SU-DHL-6 (cell line): ENCODE measurements at regions not wholly inside any gene's neighbourhood (a gene's known extent, or its start where the extent isn't known, plus 50 kb on each side); places are given as distances from the start of the nearest gene placed in this dataset.
"Not testable (repeated sequence)": the region's sequence is repeated elsewhere in the genome, so short reads cannot be mapped to it uniquely, and the experiment has no call there.

ENCODE experiments used
- H2AFZ ChIP-seq: fragments of 200-600 bp; sonication (generic); 2 replicates; pipeline ENCODE4 v1.6.1; 2014; ENCODE audit warnings: low read depth, mild to moderate bottlenecking, moderate library complexity, mixed read lengths, antibody characterized with exemption, low read length; ENCODE audit not compliant: severe bottlenecking
- H3F3A ChIP-seq: fragments of 200-600 bp; shearing (Covaris generic); 2 replicates; pipeline ENCODE4 v1.6.0; 2016; ENCODE audit warnings: antibody characterized with exemption, mild to moderate bottlenecking; ENCODE audit not compliant: insufficient read depth
- H3K27ac ChIP-seq: fragments of 200-600 bp; sonication (generic); 2 replicates; pipeline ENCODE4 v1.5.1; 2016; ENCODE audit warnings: low read depth, mild to moderate bottlenecking, low read length, moderate library complexity, mixed read lengths
- H3K27me3 ChIP-seq: fragments of 200-600 bp; sonication (generic), shearing (Covaris generic); 2 replicates; pipeline ENCODE4 v1.6.0; 2014; ENCODE audit warnings: mild to moderate bottlenecking, low read length
- H3K36me3 ChIP-seq: fragments of 200-600 bp; sonication (generic); 2 replicates; pipeline ENCODE4 v1.6.1; 2014; ENCODE audit warnings: mild to moderate bottlenecking, low read length, mixed read lengths
- H3K4me2 ChIP-seq: fragments of 300-600, 200-600 bp; shearing (Covaris generic), sonication (generic); 2 replicates; pipeline ENCODE4 v1.6.0; 2014; ENCODE audit warnings: low read length, low read depth, mild to moderate bottlenecking; ENCODE audit not compliant: poor library complexity, severe bottlenecking
- H3K4me3 ChIP-seq: fragments of 200-600 bp; sonication (generic); 2 replicates; pipeline ENCODE4 v1.5.1; 2014; ENCODE audit warnings: antibody characterized with exemption, low read length, mild to moderate bottlenecking, mixed read lengths; ENCODE audit not compliant: insufficient read depth, poor library complexity, severe bottlenecking
- H3K79me2 ChIP-seq: fragments of 200-600 bp; sonication (generic); 2 replicates; pipeline ENCODE4 v1.6.1; 2014; ENCODE audit warnings: mild to moderate bottlenecking, low read length, moderate library complexity; ENCODE audit not compliant: insufficient read depth
- H3K9ac ChIP-seq: fragments of 200-600 bp; sonication (generic); 2 replicates; pipeline ENCODE4 v1.7.0; 2014; ENCODE audit warnings: mild to moderate bottlenecking, low read length
- H3K9me2 ChIP-seq: fragments of 200-600 bp; sonication (generic); replicated peaks from 2 replicates; pipeline ENCODE4 v1.6.1; 2014; ENCODE audit warnings: low read length; ENCODE audit not compliant: insufficient read depth
- H3K9me3 ChIP-seq: fragments of 200-600 bp; sonication (generic); 2 replicates; pipeline ENCODE4 v1.6.1; 2014; ENCODE audit warnings: low read length, mixed read lengths; ENCODE audit not compliant: insufficient read depth
- H4K20me1 ChIP-seq: fragments of 200-600 bp; sonication (generic); 2 replicates; pipeline ENCODE4 v1.6.1; 2014; ENCODE audit warnings: low read depth, mild to moderate bottlenecking, antibody characterized with exemption, low read length, moderate library complexity, mixed read lengths
- CTCF ChIP-seq: fragments of 200-600 bp; sonication (generic); IDR thresholded peaks from one replicate; pipeline ENCODE4 v1.5.1; 2017; ENCODE audit warnings: antibody characterized with exemption, mild to moderate bottlenecking, low read length, moderate library complexity; ENCODE audit not compliant: insufficient read depth, poor library complexity, severe bottlenecking
- EZH2phosphoT487 ChIP-seq: fragments of 200-600 bp; sonication (generic), shearing (Covaris generic); conservative IDR thresholded peaks from 2 replicates; pipeline ENCODE4 v1.6.1; 2018; ENCODE audit warnings: mild to moderate bottlenecking, antibody characterized with exemption, low read length, moderate library complexity, mixed read lengths

GRCh38 chr16:77511053-77511452 is 76.2 kb upstream of the ADAMTS18 start:
- H3K9me2 ChIP-seq, result no peaks in the 10 kb centered on the region
- no peaks in the 10 kb centered on the region for H3K36me3 ChIP-seq
- TF ChIP-seq EZH2phosphoT487 (no peak), CTCF (no peak)
- no peak overlapping the region for H3K9ac ChIP-seq
- H4K20me1 ChIP-seq, result no peaks in the 10 kb centered on the region
- no peak overlapping the region for H3K27ac ChIP-seq
- no peak overlapping the region for H2AFZ ChIP-seq
- no peaks in the 10 kb centered on the region for H3F3A ChIP-seq
- no peak overlapping the region for H3K4me2 ChIP-seq
- H3K4me3 ChIP-seq, result no peak overlapping the region
- H3K27me3 ChIP-seq, result no peaks in the 10 kb centered on the region
- H3K9me3 ChIP-seq, result no peaks in the 10 kb centered on the region
- H3K79me2 ChIP-seq, result no peaks in the 10 kb centered on the region

- no peak overlapping the region for H3K27ac ChIP-seq
- H4K20me1 ChIP-seq, result no peaks in the 10 kb centered on the region
- TF ChIP-seq EZH2phosphoT487, result no peak
- no peak for TF ChIP-seq CTCF
- H3K4me2 ChIP-seq, result no peak overlapping the region
- H2AFZ ChIP-seq, result no peak overlapping the region
- H3K27me3 ChIP-seq, result no peaks in the 10 kb centered on the region
- H3K79me2 ChIP-seq, result no peaks in the 10 kb centered on the region
- no peak overlapping the region for H3K4me3 ChIP-seq
- H3K36me3 ChIP-seq, result no peaks in the 10 kb centered on the region
- H3K9ac ChIP-seq, result no peak overlapping the region
- H3F3A ChIP-seq, result no peaks in the 10 kb centered on the region
- no peaks in the 10 kb centered on the region for H3K9me2 ChIP-seq
- H3K9me3 ChIP-seq, result no peaks in the 10 kb centered on the region
Observed at GRCh38 chr16:77514500-77515220, 79.8 kb upstream of the ADAMTS18 start.

GRCh38 chr16:77525226-77525625 is 90.4 kb upstream of the ADAMTS18 start:
- not testable (repeated sequence) for H3K4me2 ChIP-seq, H2AFZ ChIP-seq, H3K36me3 ChIP-seq, H3K9ac ChIP-seq, H3K27ac ChIP-seq, H4K20me1 ChIP-seq, H3K27me3 ChIP-seq, H3K4me3 ChIP-seq, H3F3A ChIP-seq, H3K9me2 ChIP-seq, H3K79me2 ChIP-seq, H3K9me3 ChIP-seq

GRCh38 chr16:77531752-77532151 is 96.9 kb upstream of the ADAMTS18 start:
- Histone ChIP-seq H3K79me2 (no peaks in the 10 kb centered on the region), H3K4me3 (no peak overlapping the region), H3K27me3 (no peaks in the 10 kb centered on the region), H3F3A (no peaks in the 10 kb centered on the region), H3K36me3 (no peaks in the 10 kb centered on the region), H3K9me3 (no peaks in the 10 kb centered on the region), H3K4me2 (no peak overlapping the region), H3K27ac (no peak overlapping the region), H3K9ac (no peak overlapping the region), H2AFZ (no peak overlapping the region), H4K20me1 (no peaks in the 10 kb centered on the region), H3K9me2 (no peaks in the 10 kb centered on the region)
- TF ChIP-seq CTCF (no peak), EZH2phosphoT487 (no peak)
